CD8-positive, alpha-beta memory T cell (primary cell): ENCODE measurements at regions not wholly inside any gene's neighbourhood (a gene's known extent, or its start where the extent isn't known, plus 50 kb on each side); places are given as distances from the start of the nearest gene placed in this dataset.
"Not testable (repeated sequence)": the region's sequence is repeated elsewhere in the genome, so short reads cannot be mapped to it uniquely, and the experiment has no call there.

Experiments
- CTCF ChIA-PET: fragments of 350-600 bp; sonication (Branson Sonifier 250); formaldehyde crosslinking; loops from one replicate; lab custom pipeline; 2021; ENCODE audit warnings: antibody characterized with exemption; lab: Charles Lee
- POLR2A ChIA-PET: fragments of 350-600 bp; sonication (Branson Sonifier 250); formaldehyde crosslinking; loops from one replicate; lab custom pipeline; 2021; ENCODE audit warnings: antibody characterized with exemption; lab: Charles Lee
- DNase-seq, 5 donors: peaks; one replicate each; pipeline versions ENCODE4 v3.0.0 to v3.0.0-alpha.2; 2020 to 2022; ENCODE audit warnings: mixed read lengths in 1 of 5
- H3K27ac ChIP-seq: one replicate; pipeline ENCODE4 v1.7.0; 2013; ENCODE audit warnings: low read depth, mild to moderate bottlenecking, low read length, moderate library complexity
- H3K27me3 ChIP-seq: 2 replicates; pipeline ENCODE4 v1.7.0; 2013; ENCODE audit warnings: low read length, mild to moderate bottlenecking; ENCODE audit not compliant: insufficient read depth, poor library complexity, severe bottlenecking
- H3K36me3 ChIP-seq: 2 replicates; pipeline ENCODE4 v1.7.0; 2013; ENCODE audit warnings: mild to moderate bottlenecking, low read length, moderate library complexity; ENCODE audit not compliant: insufficient read depth
- H3K4me1 ChIP-seq: 2 replicates; pipeline ENCODE4 v1.7.0; 2013; ENCODE audit warnings: mild to moderate bottlenecking, low read length, moderate library complexity; ENCODE audit not compliant: insufficient read depth
- H3K4me3 ChIP-seq: 2 replicates; pipeline ENCODE4 v1.7.0; 2013; ENCODE audit warnings: mild to moderate bottlenecking, low read length
- H3K9me3 ChIP-seq: 2 replicates; pipeline ENCODE4 v1.7.0; 2013; ENCODE audit warnings: mild to moderate bottlenecking, low read length
- H3K27ac Mint-ChIP-seq, 8 donors: one replicate each; pipeline ENCODE4 v1.8.0; 2020 to 2021; ENCODE audit warnings: mixed read lengths in 8 of 8, mild to moderate bottlenecking in 6 of 8, inconsistent platforms in 3 of 8, moderate library complexity in 3 of 8
- H3K27me3 Mint-ChIP-seq, 2 donors: one replicate each; pipeline ENCODE4 v1.8.0; 2020 to 2021; ENCODE audit warnings: mixed read lengths in 2 of 2, mild to moderate bottlenecking in 1 of 2, moderate library complexity in 1 of 2
- H3K36me3 Mint-ChIP-seq, 3 donors: one replicate each; pipeline ENCODE4 v1.8.0; 2020 to 2021; ENCODE audit warnings: mixed read lengths in 3 of 3, inconsistent platforms in 1 of 3, mild to moderate bottlenecking in 1 of 3
- H3K4me1 Mint-ChIP-seq, 3 donors: one replicate each; pipeline ENCODE4 v1.8.0; 2020 to 2021; ENCODE audit warnings: mixed read lengths in 3 of 3, inconsistent platforms in 1 of 3, mild to moderate bottlenecking in 1 of 3
- H3K4me3 Mint-ChIP-seq, 7 donors: one replicate each; pipeline ENCODE4 v1.8.0; 2020 to 2021; ENCODE audit warnings: mixed read lengths in 7 of 7, mild to moderate bottlenecking in 6 of 7, moderate library complexity in 4 of 7, inconsistent platforms in 2 of 7
- H3K9me3 Mint-ChIP-seq, 5 donors: one replicate each; pipeline ENCODE4 v1.8.0; 2020 to 2022; ENCODE audit warnings: mixed read lengths in 5 of 5, mild to moderate bottlenecking in 3 of 5, moderate library complexity in 2 of 5, inconsistent platforms in 1 of 5

- Histone ChIP-seq H3K36me3 (no peaks in the 10 kb centered on the region), H3K4me3 (no peak overlapping the region), H3K27ac (no peak overlapping the region), H3K27me3 (no peaks in the 10 kb centered on the region), H3K9me3 (no peaks in the 10 kb centered on the region), H3K4me1 (no peaks in the 10 kb centered on the region)
- H3K36me3 Mint-ChIP-seq: no peaks in the 10 kb centered on the region
- DNase-seq: no peak
- H3K4me1 Mint-ChIP-seq: no peaks in the 10 kb centered on the region
- H3K4me3 Mint-ChIP-seq: no peak overlapping the region
- ChIA-PET CTCF (no interaction called here), POLR2A (no interaction called here)
- no peak overlapping the region for H3K27ac Mint-ChIP-seq
- peaks cover 0 to 11% of the 10 kb centered on the region in 2 donors for H3K27me3 Mint-ChIP-seq
- peaks cover 0 to 3% (median 0%) of the 10 kb centered on the region in 5 donors for H3K9me3 Mint-ChIP-seq
These were observed 71.9 kb downstream of the DYNAP start for GRCh38 chr18:54662986-54663385.

GRCh38 chr18:54669701-54670100 lies 78.7 kb downstream of the DYNAP start:
- H3K4me1 Mint-ChIP-seq, H3K4me3 Mint-ChIP-seq, H3K9me3 ChIP-seq, H3K36me3 Mint-ChIP-seq, POLR2A ChIA-PET, H3K27ac ChIP-seq, CTCF ChIA-PET, H3K36me3 ChIP-seq, H3K4me3 ChIP-seq, H3K27me3 ChIP-seq, H3K27me3 Mint-ChIP-seq, H3K9me3 Mint-ChIP-seq, H3K27ac Mint-ChIP-seq, DNase-seq, H3K4me1 ChIP-seq: not testable (repeated sequence)

GRCh38 chr18:54671291-54671881 lies 80.3 kb downstream of the DYNAP start:
- Mint-ChIP-seq H3K27ac (no peak overlapping the region), H3K4me3 (no peak overlapping the region), H3K4me1 (no peaks in the 10 kb centered on the region), H3K36me3 (no peaks in the 10 kb centered on the region), H3K27me3 (peaks cover 2 to 11% of the 10 kb centered on the region in 2 donors), H3K9me3 (peaks cover 0 to 2% (median 0%) of the 10 kb centered on the region in 5 donors)
- H3K9me3 ChIP-seq: no peaks in the 10 kb centered on the region
- H3K4me1 ChIP-seq: no peaks in the 10 kb centered on the region
- H3K4me3 ChIP-seq: no peak overlapping the region
- ChIA-PET POLR2A (no interaction called here), CTCF (interaction anchor here (2.1 kb wide), 1 partner anchor 312 kb away, joined by 7 read pairs; no protein-coding TSS in a partner anchor)
- peak in 1 of 5 donors; percentile 17 for DNase-seq
- H3K27me3 ChIP-seq: no peaks in the 10 kb centered on the region
- no peaks in the 10 kb centered on the region for H3K36me3 ChIP-seq
- H3K27ac ChIP-seq: no peak overlapping the region

GRCh38 chr18:54672109-54672508 lies 81.1 kb downstream of the DYNAP start:
- POLR2A ChIA-PET: no interaction called here
- DNase-seq: no peak
- Histone ChIP-seq H3K4me1 (no peaks in the 10 kb centered on the region), H3K36me3 (no peaks in the 10 kb centered on the region), H3K27me3 (no peaks in the 10 kb centered on the region), H3K9me3 (no peaks in the 10 kb centered on the region), H3K27ac (no peak overlapping the region), H3K4me3 (no peak overlapping the region)
- H3K4me1 Mint-ChIP-seq: no peaks in the 10 kb centered on the region
- H3K36me3 Mint-ChIP-seq: no peaks in the 10 kb centered on the region
- CTCF ChIA-PET: interaction anchor here (2.1 kb wide), 1 partner anchor 311 kb away, joined by 7 read pairs; no protein-coding TSS in a partner anchor
- H3K9me3 Mint-ChIP-seq: peaks cover 0 to 2% (median 0%) of the 10 kb centered on the region in 5 donors
- no peak overlapping the region for H3K27ac Mint-ChIP-seq
- peaks cover 2 to 11% of the 10 kb centered on the region in 2 donors for H3K27me3 Mint-ChIP-seq
- H3K4me3 Mint-ChIP-seq: no peak overlapping the region

- no peak overlapping the region for H3K27ac Mint-ChIP-seq
- no peaks in the 10 kb centered on the region for H3K27me3 ChIP-seq
- no peaks in the 10 kb centered on the region for H3K9me3 ChIP-seq
- no peaks in the 10 kb centered on the region for H3K4me1 ChIP-seq
- CTCF ChIA-PET: interaction anchor here (2.1 kb wide), 1 partner anchor 310 kb away, joined by 7 read pairs; no protein-coding TSS in a partner anchor
- no peaks in the 10 kb centered on the region for H3K36me3 ChIP-seq
- H3K27ac ChIP-seq: no peak overlapping the region
- H3K9me3 Mint-ChIP-seq: peaks cover 0 to 2% (median 0%) of the 10 kb centered on the region in 5 donors
- H3K4me3 Mint-ChIP-seq: no peak overlapping the region
- no peaks in the 10 kb centered on the region for H3K4me1 Mint-ChIP-seq
- no peak overlapping the region for H3K4me3 ChIP-seq
- POLR2A ChIA-PET: no interaction called here
- H3K27me3 Mint-ChIP-seq: peaks cover 2 to 11% of the 10 kb centered on the region in 2 donors
- no peaks in the 10 kb centered on the region for H3K36me3 Mint-ChIP-seq
- no peak for DNase-seq
These were observed 81.9 kb downstream of the DYNAP start for GRCh38 chr18:54672846-54673475.

- Histone ChIP-seq H3K27ac (no peak overlapping the region), H3K36me3 (no peaks in the 10 kb centered on the region), H3K27me3 (no peaks in the 10 kb centered on the region), H3K9me3 (no peaks in the 10 kb centered on the region), H3K4me1 (no peaks in the 10 kb centered on the region), H3K4me3 (no peak overlapping the region)
- Mint-ChIP-seq H3K27ac (no peak overlapping the region), H3K4me1 (no peaks in the 10 kb centered on the region), H3K9me3 (no peaks in the 10 kb centered on the region), H3K36me3 (no peaks in the 10 kb centered on the region), H3K27me3 (peaks cover 2 to 11% of the 10 kb centered on the region in 2 donors), H3K4me3 (no peak overlapping the region)
- no peak for DNase-seq
- CTCF ChIA-PET: no interaction called here
- POLR2A ChIA-PET: no interaction called here
These were observed 82.9 kb downstream of the DYNAP start for GRCh38 chr18:54673936-54674335.

GRCh38 chr18:54675076-54675475 lies 84.0 kb downstream of the DYNAP start:
- DNase-seq: no peak
- Mint-ChIP-seq H3K4me1 (peaks cover 0 to 6% (median 0%) of the 10 kb centered on the region in 3 donors), H3K9me3 (no peaks in the 10 kb centered on the region), H3K4me3 (no peak overlapping the region), H3K27me3 (peaks cover 2 to 11% of the 10 kb centered on the region in 2 donors), H3K36me3 (no peaks in the 10 kb centered on the region), H3K27ac (no peak overlapping the region)
- no peaks in the 10 kb centered on the region for H3K36me3 ChIP-seq
- no peaks in the 10 kb centered on the region for H3K4me1 ChIP-seq
- ChIA-PET POLR2A (no interaction called here), CTCF (no interaction called here)
- H3K27me3 ChIP-seq: no peaks in the 10 kb centered on the region
- no peaks in the 10 kb centered on the region for H3K9me3 ChIP-seq
- H3K4me3 ChIP-seq: no peak overlapping the region
- no peak overlapping the region for H3K27ac ChIP-seq

GRCh38 chr18:54679318-54680149 lies 88.5 kb downstream of the DYNAP start:
- CTCF ChIA-PET: interaction anchor here (0.9 kb wide), 1 partner anchor 304 kb away, joined by 3 read pairs; no protein-coding TSS in a partner anchor
- Histone ChIP-seq H3K4me3 (no peak overlapping the region), H3K36me3 (no peaks in the 10 kb centered on the region), H3K4me1 (no peaks in the 10 kb centered on the region), H3K9me3 (no peaks in the 10 kb centered on the region), H3K27me3 (no peaks in the 10 kb centered on the region), H3K27ac (no peak overlapping the region)
- Mint-ChIP-seq H3K36me3 (no peaks in the 10 kb centered on the region), H3K27ac (no peak overlapping the region), H3K27me3 (peaks cover 0 to 7% of the 10 kb centered on the region in 2 donors), H3K9me3 (no peaks in the 10 kb centered on the region), H3K4me1 (peaks cover 0 to 6% (median 0%) of the 10 kb centered on the region in 3 donors), H3K4me3 (no peak overlapping the region)
- POLR2A ChIA-PET: no interaction called here
- peak in 1 of 5 donors; percentile 9 for DNase-seq
